Left ventricle myocardium inferior (tissue), 1 donor: ENCODE measurements at regions not wholly inside any gene's neighbourhood (a gene's known extent, or its start where the extent isn't known, plus 50 kb on each side); places are given as distances from the start of the nearest gene placed in this dataset.

Source experiments
- DNase-seq: peaks from one replicate; pipeline ENCODE4 v3.0.0-alpha.2; 2020
- H3K27ac ChIP-seq: fragments of 200-600 bp; replicated peaks from 2 replicates; pipeline ENCODE4 v1.8.0; 2021
- H3K27me3 ChIP-seq: fragments of 200-600 bp; 2 replicates; pipeline ENCODE4 v1.8.0; 2021; ENCODE audit warnings: low read depth
- H3K36me3 ChIP-seq: fragments of 200-600 bp; 2 replicates; pipeline ENCODE4 v1.8.0; 2021
- H3K4me1 ChIP-seq: fragments of 200-600 bp; 2 replicates; pipeline ENCODE4 v1.8.0; 2021
- H3K4me3 ChIP-seq: fragments of 200-600 bp; 2 replicates; pipeline ENCODE4 v1.8.0; 2021; ENCODE audit warnings: mild to moderate bottlenecking, moderate library complexity
- H3K9me3 ChIP-seq: fragments of 200-600 bp; replicated peaks from 2 replicates; pipeline ENCODE4 v1.8.0; 2021
- CTCF ChIP-seq: fragments of 200-600 bp; IDR thresholded peaks from 2 replicates; pipeline ENCODE4 v1.8.0; 2021; ENCODE audit warnings: antibody characterized with exemption, mild to moderate bottlenecking, borderline replicate concordance
- intact Hi-C: fragments of 100-400 bp; cut with micrococcal nuclease; formaldehyde crosslinking; loops from one replicate; pipeline ENCODE4 v1.11.0; 2022
- donor health status: DM: no; HTN: yes; CAD: no; lungs with severe emphysema.

- Histone ChIP-seq H3K36me3 (no peaks in the 10 kb centered on the region), H3K4me1 (no peaks in the 10 kb centered on the region), H3K27ac (no peak overlapping the region), H3K27me3 (peaks cover 3% of the 10 kb centered on the region), H3K9me3 (peaks cover 15% of the 10 kb centered on the region), H3K4me3 (no peak overlapping the region)
- no peak for TF ChIP-seq CTCF
- DNase-seq: no peak
- intact Hi-C loops: no loop called here
Measured at GRCh38 chr5:174243904-174244303, 198.4 kb downstream of the NSG2 start.

- TF ChIP-seq CTCF: no peak
Measured at GRCh38 chr5:174245516-174246075, 200.1 kb downstream of the NSG2 start.

GRCh38 chr5:174246743-174247142, 201.2 kb downstream of the NSG2 start:
- Histone ChIP-seq H3K27me3 (peaks cover 8% of the 10 kb centered on the region), H3K36me3 (no peaks in the 10 kb centered on the region), H3K9me3 (peaks cover 7% of the 10 kb centered on the region), H3K27ac (no peak overlapping the region), H3K4me1 (no peaks in the 10 kb centered on the region), H3K4me3 (no peak overlapping the region)
- no peak for TF ChIP-seq CTCF
- no peak for DNase-seq
- intact Hi-C loops: no loop called here

More at GRCh38 chr5:174245516-174246075, 200.1 kb downstream of the NSG2 start:
- no peak overlapping the region for H3K27ac ChIP-seq
- H3K4me1 ChIP-seq: no peaks in the 10 kb centered on the region
- intact Hi-C loops: no loop called here
- H3K4me3 ChIP-seq: no peak overlapping the region
- peaks cover 7% of the 10 kb centered on the region for H3K9me3 ChIP-seq
- H3K36me3 ChIP-seq: no peaks in the 10 kb centered on the region
- peaks cover 3% of the 10 kb centered on the region for H3K27me3 ChIP-seq
- DNase-seq: no peak

- H3K4me3 ChIP-seq: no peak overlapping the region
- DNase-seq: no peak
- H3K9me3 ChIP-seq: peaks cover 7% of the 10 kb centered on the region
- H3K27me3 ChIP-seq: peaks cover 8% of the 10 kb centered on the region
- intact Hi-C loops: no loop called here
- H3K27ac ChIP-seq: no peak overlapping the region
- no peaks in the 10 kb centered on the region for H3K4me1 ChIP-seq
- H3K36me3 ChIP-seq: no peaks in the 10 kb centered on the region
- no peak for TF ChIP-seq CTCF
Measured at GRCh38 chr5:174247301-174247700, 201.8 kb downstream of the NSG2 start.

GRCh38 chr5:174251305-174252000, 205.9 kb downstream of the NSG2 start:
- Histone ChIP-seq H3K27ac (no peak overlapping the region), H3K36me3 (no peaks in the 10 kb centered on the region), H3K27me3 (peaks cover 8% of the 10 kb centered on the region), H3K9me3 (no peaks in the 10 kb centered on the region), H3K4me1 (no peaks in the 10 kb centered on the region), H3K4me3 (no peak overlapping the region)
- TF ChIP-seq CTCF: no peak
- intact Hi-C loops: no loop called here
- DNase-seq: no peak
